Pons (tissue), 1 donor: ENCODE measurements at regions not wholly inside any gene's neighbourhood (a gene's known extent, or its start where the extent isn't known, plus 50 kb on each side); places are given as distances from the start of the nearest gene placed in this dataset.

ENCODE experiments used
- DNase-seq: peaks from one replicate; pipeline ENCODE4 v3.0.0-alpha.2; 2016; ENCODE audit warnings: low spot score

- DNase-seq = no peak
Measured at GRCh38 chr6:78390066-78390465, 477.3 kb upstream of the IRAK1BP1 start.

- no peak for DNase-seq
Measured at GRCh38 chr6:78397499-78397898, 469.9 kb upstream of the IRAK1BP1 start.

- DNase-seq = no peak
Measured at GRCh38 chr6:78398292-78398691, 469.1 kb upstream of the IRAK1BP1 start.

- DNase-seq = no peak
Measured at GRCh38 chr6:78400076-78400475, 467.3 kb upstream of the IRAK1BP1 start.

GRCh38 chr6:78427386-78427785, 440.0 kb upstream of the IRAK1BP1 start:
- DNase-seq = no peak

- DNase-seq = no peak
Measured at GRCh38 chr6:78430521-78430920, 436.8 kb upstream of the IRAK1BP1 start.

GRCh38 chr6:78435671-78436070, 431.7 kb upstream of the IRAK1BP1 start:
- DNase-seq = no peak

GRCh38 chr6:78436335-78436734, 431.0 kb upstream of the IRAK1BP1 start:
- DNase-seq = no peak

- DNase-seq = no peak
Measured at GRCh38 chr6:78438135-78438534, 429.2 kb upstream of the IRAK1BP1 start.

GRCh38 chr6:78460711-78461110, 406.6 kb upstream of the IRAK1BP1 start:
- DNase-seq = no peak

- DNase-seq = no peak
Measured at GRCh38 chr6:78462728-78463127, 404.6 kb upstream of the IRAK1BP1 start.

GRCh38 chr6:78465059-78465634, 402.2 kb upstream of the IRAK1BP1 start:
- no peak for DNase-seq

- no peak for DNase-seq
Measured at GRCh38 chr6:78476561-78476960, 390.8 kb upstream of the IRAK1BP1 start.

- no peak for DNase-seq
Measured at GRCh38 chr6:78482801-78483552, 384.4 kb upstream of the IRAK1BP1 start.

- DNase-seq = no peak
Measured at GRCh38 chr6:78483553-78484197, 383.7 kb upstream of the IRAK1BP1 start.

GRCh38 chr6:78484198-78485064, 382.9 kb upstream of the IRAK1BP1 start:
- DNase-seq = no peak

GRCh38 chr6:78487401-78487800, 379.9 kb upstream of the IRAK1BP1 start:
- no peak for DNase-seq

GRCh38 chr6:78489874-78490273, 377.5 kb upstream of the IRAK1BP1 start:
- no peak for DNase-seq

- no peak for DNase-seq
Measured at GRCh38 chr6:78492351-78493017, 374.9 kb upstream of the IRAK1BP1 start.

GRCh38 chr6:78500299-78501089, 366.9 kb upstream of the IRAK1BP1 start:
- no peak for DNase-seq

GRCh38 chr6:78502386-78502887, 364.9 kb upstream of the IRAK1BP1 start:
- no peak for DNase-seq
